Activated CD4-positive, alpha-beta T cell treated with anti-CD3 and anti-CD28 coated beads, Interleukin-10, Interleukin-2, amounts not matched to agents 100 ng/mL and 50 ng/mL, durations not matched to agents 16 hours and 8 hours (primary cell): ENCODE measurements at regions not wholly inside any gene's neighbourhood (a gene's known extent, or its start where the extent isn't known, plus 50 kb on each side); places are given as distances from the start of the nearest gene placed in this dataset.

Source experiments
- DNase-seq: peaks from one replicate; pipeline ENCODE4 v3.0.0-alpha.2; 2020

DNA sequence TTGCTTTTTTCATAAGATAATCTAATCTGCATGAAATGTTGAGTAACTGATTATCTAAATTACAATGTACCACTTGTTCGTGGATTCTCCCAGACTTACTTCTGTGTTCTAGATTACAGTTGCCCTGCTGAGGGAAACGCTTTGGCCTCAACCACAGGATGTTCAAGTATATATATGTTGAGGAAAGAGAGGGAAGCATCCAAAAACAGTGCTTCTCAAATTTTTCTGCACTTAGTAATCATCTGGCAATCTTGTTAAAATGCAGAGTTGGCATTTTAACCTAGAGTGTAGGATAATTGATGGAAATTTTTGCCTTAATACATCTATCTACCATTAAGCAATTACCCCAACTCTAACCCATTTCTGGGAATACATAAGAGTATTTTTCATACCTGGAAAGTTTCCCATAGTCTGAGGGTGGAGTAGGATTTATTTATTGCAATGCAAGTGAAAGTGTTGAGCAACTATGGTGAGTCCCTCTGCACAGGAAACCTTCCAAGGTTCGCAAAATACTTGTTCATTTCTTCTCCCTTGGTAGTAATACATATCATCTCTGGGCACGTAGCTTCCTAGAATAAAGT, 59.6 kb upstream of the C1GALT1 start:
- no peak for DNase-seq

DNA sequence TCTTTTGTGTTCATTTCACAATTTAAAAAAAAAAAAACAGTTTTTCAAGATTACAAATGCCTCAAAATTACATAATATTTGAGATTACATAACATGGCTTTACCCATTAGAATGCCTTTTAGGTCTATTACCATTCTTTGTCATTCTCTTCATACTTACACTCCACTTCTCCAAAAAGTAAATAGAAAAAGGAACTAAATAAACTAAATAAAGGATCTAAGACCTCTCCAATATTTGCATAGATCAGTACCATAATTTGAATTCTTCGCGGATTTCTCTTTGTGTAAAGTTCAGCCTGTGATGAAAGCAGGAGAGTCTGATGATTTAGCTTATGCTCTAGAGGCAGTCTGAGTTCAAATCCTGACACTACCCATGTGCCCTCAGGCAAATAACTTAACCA, 56.4 kb upstream of the C1GALT1 start:
- no peak for DNase-seq

DNA sequence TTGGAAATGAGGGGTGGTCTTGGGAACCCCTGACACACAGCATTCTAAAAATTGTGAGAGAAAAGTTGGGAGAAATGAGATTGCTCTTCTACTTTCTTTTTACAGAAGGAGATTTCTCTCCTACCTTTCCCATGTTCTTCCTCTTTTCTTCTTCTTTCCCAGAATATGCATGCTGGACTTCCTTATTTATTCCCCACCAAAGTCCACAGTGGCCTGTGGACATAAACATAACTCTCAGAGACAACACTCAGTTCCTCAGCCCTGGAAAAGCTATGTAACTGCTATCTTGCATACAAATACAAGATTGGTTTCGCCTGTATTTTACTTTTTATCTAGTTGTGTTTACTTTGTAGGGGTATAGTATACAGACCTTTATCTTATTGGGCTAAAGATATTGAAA, 54.6 kb upstream of the C1GALT1 start:
- no peak for DNase-seq

DNA sequence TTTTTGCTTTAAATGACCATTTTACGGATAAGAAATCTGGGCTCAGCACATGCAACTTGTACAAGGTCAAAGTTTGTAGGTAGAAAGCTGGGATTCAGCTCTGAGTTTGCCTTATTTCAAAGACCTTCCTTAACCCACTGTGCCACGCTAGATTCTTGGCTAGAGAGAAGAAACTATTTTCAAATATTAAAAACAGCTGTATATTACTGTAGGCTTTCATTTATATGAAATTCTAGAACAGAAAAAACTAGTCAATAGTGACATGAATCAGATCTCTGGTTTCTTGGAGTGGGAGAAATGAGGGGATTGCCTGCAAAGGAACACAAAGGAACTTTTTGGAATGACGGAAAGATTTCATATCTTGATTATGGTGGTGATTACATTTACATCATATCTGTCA, 53.0 kb upstream of the C1GALT1 start:
- no peak for DNase-seq

DNA sequence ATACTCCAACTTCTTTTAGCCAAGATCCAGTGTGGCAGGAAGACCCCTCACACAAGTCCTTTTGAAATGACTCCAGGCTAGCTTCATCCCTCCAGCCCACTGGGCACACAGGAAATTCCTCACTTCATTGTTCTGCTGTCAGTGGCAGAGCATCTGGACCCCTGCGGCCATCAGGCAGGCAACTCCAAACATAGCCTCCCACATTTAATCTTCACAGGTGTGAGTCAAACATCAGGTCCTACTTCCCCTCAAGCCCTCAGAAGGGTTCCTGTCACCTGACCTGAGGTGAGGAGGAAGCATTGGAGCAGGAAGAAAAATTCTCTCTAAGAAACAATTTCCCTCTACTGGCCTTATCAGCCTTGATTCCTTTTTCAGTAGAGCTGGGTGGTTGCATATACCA, 51.1 kb upstream of the C1GALT1 start:
- no peak for DNase-seq
